ENCODE measurements at regions not wholly inside any gene's neighbourhood (a gene's known extent, or its start where the extent isn't known, plus 50 kb on each side); places are given as distances from the start of the nearest gene placed in this dataset.

DNA sequence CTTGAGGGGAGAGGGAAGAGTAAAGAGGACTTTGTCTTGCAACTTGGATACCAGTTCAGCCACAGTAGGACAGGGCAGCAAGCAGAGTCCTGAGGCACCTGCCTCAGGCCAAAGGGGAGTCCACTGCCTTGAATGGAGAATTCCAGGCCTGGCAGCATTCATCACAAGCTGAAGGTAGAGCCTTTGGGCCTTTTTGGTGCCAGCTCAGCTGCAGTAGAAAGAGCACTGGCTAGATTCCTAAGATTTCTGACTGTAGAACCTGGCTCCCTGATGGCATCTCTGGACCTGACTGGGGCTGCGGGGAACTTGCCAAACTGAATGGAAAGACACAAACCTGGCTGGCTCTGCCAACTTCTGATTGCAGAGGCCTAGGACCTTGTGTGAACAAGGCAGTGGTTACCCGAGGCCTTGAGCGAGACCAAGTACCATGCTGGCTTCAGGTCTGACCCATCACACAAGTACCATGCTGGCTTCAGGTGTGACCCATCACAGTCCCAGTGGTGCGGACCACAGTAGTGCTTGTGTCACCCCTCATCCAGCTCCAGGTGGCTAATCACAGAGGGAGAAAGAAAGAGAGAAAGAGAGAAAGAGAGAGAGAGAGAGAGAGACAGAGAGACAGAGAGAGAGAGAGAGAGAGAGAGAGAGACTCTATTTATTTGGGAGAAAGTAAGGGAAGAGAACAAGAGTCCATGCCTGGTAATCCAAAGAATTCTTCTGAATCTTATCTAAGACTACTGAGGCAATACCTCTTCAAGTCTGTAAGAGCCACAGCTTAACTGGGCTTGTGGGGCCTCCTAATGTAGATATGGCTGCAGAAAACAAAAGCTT is 137.6 kb upstream of the SPIN4 start:
- no peaks in the 10 kb centered on the region for H3K36me3 ChIP-seq (ENCODE audit: control insufficient read depth in 2 of 4, insufficient read depth in 4 of 4, low read length in 3 of 4)
- no peak overlapping the region for H2AFZ ChIP-seq (ENCODE audit: low read length)
- DNase-seq (ENCODE audit: low read depth in 1 of 2, low spot score in 2 of 2) (no peak), FAIRE-seq (no peak)
- no peak overlapping the region for H4K91ac ChIP-seq (replicated peaks; ENCODE audit: insufficient read length, low read length)
- no peak overlapping the region for H3K4me2 ChIP-seq (ENCODE audit: insufficient read depth in 1 of 2, low read depth in 2 of 2, low read length in 2 of 2)
- H3K79me2 ChIP-seq (ENCODE audit: control insufficient read depth in 1 of 2, insufficient read depth in 2 of 2, low read length in 2 of 2): no peaks in the 10 kb centered on the region
- no peaks in the 10 kb centered on the region for H3K79me1 ChIP-seq (ENCODE audit: low read depth, low read length)
- H3K4me3 ChIP-seq (ENCODE audit: extremely low read depth in 1 of 4, insufficient read depth in 2 of 4, low read depth in 3 of 4, low read length in 4 of 4): no peak overlapping the region
- ChIA-PET POLR2A (ENCODE audit: partially characterized antibody) (interaction anchor here (1.0 kb wide), 1 partner anchor 198 kb away, joined by 4 read pairs; no protein-coding TSS in a partner anchor), CTCF (ENCODE audit: partially characterized antibody) (no interaction called here)
- H3K4ac ChIP-seq (replicated peaks; ENCODE audit: insufficient read length, low read depth, low read length): no peak overlapping the region
- no peaks in the 10 kb centered on the region for H4K20me1 ChIP-seq (replicated peaks in 1 of 2; ENCODE audit: control insufficient read depth in 1 of 2, insufficient read depth in 2 of 2, low read length in 2 of 2)
- no peak overlapping the region for H2BK12ac ChIP-seq (ENCODE audit: low read depth, low read length)
- no peaks in the 10 kb centered on the region for H3K27me3 ChIP-seq (replicated peaks in 1 of 4; ENCODE audit: control insufficient read depth in 3 of 4, extremely low read depth in 1 of 4, insufficient read depth in 3 of 4, low read length in 3 of 4)
- H3K9ac ChIP-seq (replicated peaks in 1 of 4; ENCODE audit: extremely low read depth in 1 of 4, low read depth in 3 of 4, low read length in 3 of 4): no peak overlapping the region
- H2AK5ac ChIP-seq (ENCODE audit: low read depth, low read length): no peak overlapping the region
- no peak overlapping the region for H4K5ac ChIP-seq (ENCODE audit: insufficient read length, low read depth, low read length)
- no peak overlapping the region for H2BK15ac ChIP-seq (ENCODE audit: low read length)
- H2BK20ac ChIP-seq (ENCODE audit: low read length): no peak overlapping the region
- H2BK5ac ChIP-seq (ENCODE audit: low read depth, low read length): no peak overlapping the region
- no peak overlapping the region for H3K18ac ChIP-seq (ENCODE audit: extremely low read depth, low read length)
- H3K4me1 ChIP-seq (replicated peaks in 1 of 4; ENCODE audit: control insufficient read depth in 3 of 4, insufficient read depth in 4 of 4, low read length in 3 of 4): no peaks in the 10 kb centered on the region
- H2BK120ac ChIP-seq (replicated peaks; ENCODE audit: low read depth, low read length): no peak overlapping the region
- H3K56ac ChIP-seq (replicated peaks; ENCODE audit: insufficient read length, low read depth, low read length): no peak overlapping the region
- WGBS, 2 experiments (ENCODE audit: extremely low coverage in 1 of 2, insufficient coverage in 1 of 2, insufficient read length in 1 of 2, insufficient replicate concordance in 2 of 2, low coverage in 1 of 2, low lambda C conversion rate in 2 of 2, missing lambda C conversion rate in 1 of 2): 85% methylated on average over 4 of the region's 4 CpGs; no CpG with 5 or more reads in 1 of the 2 experiments
- no peak overlapping the region for H3K23ac ChIP-seq (ENCODE audit: insufficient read length)
- no peak overlapping the region for H4K8ac ChIP-seq (ENCODE audit: extremely low read depth, insufficient read depth, low read length)
- no peaks in the 10 kb centered on the region for H3K23me2 ChIP-seq (ENCODE audit: low read depth, low read length)
- peaks cover 0 to 5% of the 10 kb centered on the region in 2 experiments; a peak in 1 of 4 replicates for H3K9me3 ChIP-seq (ENCODE audit: insufficient read depth in 2 of 2, low read depth in 1 of 2, low read length in 1 of 2)
- H3K14ac ChIP-seq (ENCODE audit: insufficient read length): no peak overlapping the region
- no peak overlapping the region for H3K27ac ChIP-seq (ENCODE audit: low read depth, low read length)
- TF ChIP-seq SP4 (IDR thresholded peaks at IDR 0.05; ENCODE audit: low read length) (no peak), BRCA1 (IDR thresholded peaks at IDR 0.05; ENCODE audit: low read depth, low read length) (no peak), SP1 (IDR thresholded peaks at IDR 0.05; ENCODE audit: low read depth, low read length) (no peak), CBX5 (IDR thresholded peaks at IDR 0.05; ENCODE audit: low read depth, low read length) (no peak), JUND (IDR thresholded peaks at IDR 0.05; ENCODE audit: low read length) (no peak), EZH2 (IDR thresholded peaks at IDR 0.05; ENCODE audit: low read depth, low read length, severe bottlenecking) (no peak), CHD2 (IDR thresholded peaks at IDR 0.05; ENCODE audit: low read length) (no peak), HDAC2 (IDR thresholded peaks at IDR 0.05; ENCODE audit: borderline replicate concordance in 1 of 2, low read depth in 2 of 2, low read length in 2 of 2) (no peak), MAFK (IDR thresholded peaks at IDR 0.05; ENCODE audit: low read depth, low read length) (no peak), RBBP5 (IDR thresholded peaks at IDR 0.05; ENCODE audit: borderline replicate concordance, low read depth, low read length) (no peak), KDM1A (IDR thresholded peaks at IDR 0.05; ENCODE audit: borderline replicate concordance, low read length) (no peak), SIN3A (conservative IDR thresholded peaks at IDR 0.05 in 1 of 2, IDR thresholded peaks at IDR 0.05 in 1 of 2; ENCODE audit: low read depth in 1 of 2, low read length in 2 of 2) (no peak), BACH1 (IDR thresholded peaks at IDR 0.05; ENCODE audit: low read length) (no peak), KDM5A (IDR thresholded peaks at IDR 0.05; ENCODE audit: low read length) (no peak)
